GM18519 (cell line): ENCODE measurements at regions not wholly inside any gene's neighbourhood (a gene's known extent, or its start where the extent isn't known, plus 50 kb on each side); places are given as distances from the start of the nearest gene placed in this dataset.
"Not testable (repeated sequence)": the region's sequence is repeated elsewhere in the genome, so short reads cannot be mapped to it uniquely, and the experiment has no call there.

ENCODE experiments used
- ATAC-seq: cut with Tn5 transposase; IDR thresholded peaks from one replicate; pipeline ENCODE4 v1.9.1; 2021; ENCODE audit warnings: mild to moderate bottlenecking, moderate library complexity; ENCODE audit not compliant: unreplicated experiment, low FRiP score

GRCh38 chr5:89342106-89342876, 459.3 kb upstream of the MEF2C start:
- no peak for ATAC-seq

- ATAC-seq: no peak
These were observed 456.0 kb upstream of the MEF2C start for GRCh38 chr5:89338935-89339334.

- ATAC-seq: no peak
These were observed 453.1 kb upstream of the MEF2C start for GRCh38 chr5:89336111-89336510.

- no peak for ATAC-seq
These were observed 447.2 kb upstream of the MEF2C start for GRCh38 chr5:89330140-89330539.

GRCh38 chr5:89327608-89328007, 444.6 kb upstream of the MEF2C start:
- ATAC-seq: no peak

GRCh38 chr5:89324990-89325389, 442.0 kb upstream of the MEF2C start:
- ATAC-seq: no peak

- no peak for ATAC-seq
These were observed 437.7 kb upstream of the MEF2C start for GRCh38 chr5:89320421-89321277.

- not testable (repeated sequence) for ATAC-seq
These were observed 434.9 kb upstream of the MEF2C start for GRCh38 chr5:89317838-89318237.

GRCh38 chr5:89315286-89316100, 432.5 kb upstream of the MEF2C start:
- ATAC-seq: no peak

- peak; percentile 97 for ATAC-seq
These were observed 431.0 kb upstream of the MEF2C start for GRCh38 chr5:89313804-89314588.

GRCh38 chr5:89313044-89313443, 430.1 kb upstream of the MEF2C start:
- no peak for ATAC-seq

GRCh38 chr5:89309268-89309667, 426.3 kb upstream of the MEF2C start:
- no peak for ATAC-seq

- peak; percentile 91 for ATAC-seq
These were observed 425.6 kb upstream of the MEF2C start for GRCh38 chr5:89308606-89309040.

GRCh38 chr5:89307972-89308371, 425.0 kb upstream of the MEF2C start:
- no peak for ATAC-seq

GRCh38 chr5:89307141-89307540, 424.2 kb upstream of the MEF2C start:
- ATAC-seq: not testable (repeated sequence)

GRCh38 chr5:89303033-89303480, 420.1 kb upstream of the MEF2C start:
- ATAC-seq: peak; percentile 41

GRCh38 chr5:89302102-89302891, 419.3 kb upstream of the MEF2C start:
- ATAC-seq: no peak

- peak; percentile 45 for ATAC-seq
These were observed 418.5 kb upstream of the MEF2C start for GRCh38 chr5:89301321-89302025.
